Skeletal muscle satellite cell (primary cell): ENCODE measurements at regions not wholly inside any gene's neighbourhood (a gene's known extent, or its start where the extent isn't known, plus 50 kb on each side); places are given as distances from the start of the nearest gene placed in this dataset.
"Not testable (repeated sequence)": the region's sequence is repeated elsewhere in the genome, so short reads cannot be mapped to it uniquely, and the experiment has no call there.

Experiments used
- H3K27me3 ChIP-seq: 2 replicates; pipeline ENCODE4 v1.7.0; 2013; ENCODE audit warnings: low read length; ENCODE audit not compliant: control insufficient read depth, insufficient read depth
- H3K36me3 ChIP-seq: 2 replicates; pipeline ENCODE4 v1.7.0; 2013; ENCODE audit warnings: mild to moderate bottlenecking, control low read depth, low read length; ENCODE audit not compliant: insufficient read depth
- H3K4me1 ChIP-seq: 2 replicates; pipeline ENCODE4 v1.7.0; 2013; ENCODE audit warnings: low read length; ENCODE audit not compliant: control insufficient read depth, insufficient read depth
- H3K4me2 ChIP-seq: 2 replicates; pipeline ENCODE4 v1.7.0; 2013; ENCODE audit warnings: mild to moderate bottlenecking, low read length
- H3K4me3 ChIP-seq: 2 replicates; pipeline ENCODE4 v1.7.0; 2013; ENCODE audit warnings: low read length
- H3K9ac ChIP-seq: 2 replicates; pipeline ENCODE4 v1.7.0; 2013; ENCODE audit warnings: mild to moderate bottlenecking, low read depth, low read length, moderate library complexity
- H3K9me3 ChIP-seq: replicated peaks from 2 replicates; pipeline ENCODE4 v1.7.0; 2013; ENCODE audit warnings: mild to moderate bottlenecking, control low read depth, low read length

DNA sequence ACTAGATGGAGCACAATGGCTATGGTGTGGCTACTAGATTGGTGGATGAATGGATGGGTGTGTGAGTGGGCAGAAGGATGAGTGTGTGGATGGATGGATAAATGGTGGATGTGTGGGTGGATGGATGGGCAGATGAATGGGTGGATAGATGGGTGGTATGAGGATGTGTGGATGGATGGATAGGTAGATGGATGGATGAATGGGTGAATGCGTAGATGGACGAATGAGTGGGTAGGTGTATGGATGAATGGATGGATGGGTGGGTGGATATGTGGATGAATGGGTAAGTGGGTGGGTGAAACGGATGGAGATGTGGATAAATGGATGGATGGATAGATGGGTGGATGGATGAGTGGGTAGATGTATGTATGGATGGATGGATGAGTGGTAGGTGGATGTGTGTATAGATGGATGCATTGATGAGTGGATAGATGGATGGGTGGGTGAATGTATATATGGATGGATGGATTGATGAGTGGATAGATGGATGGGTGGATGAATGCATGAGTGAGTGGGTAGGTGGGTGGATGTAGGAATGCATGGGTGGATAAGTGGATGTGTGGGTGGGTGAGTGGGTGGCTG lies 114.2 kb downstream of the TEX29 start:
- Histone ChIP-seq H3K4me1 (no peaks in the 10 kb centered on the region), H3K36me3 (no peaks in the 10 kb centered on the region), H3K4me2 (no peak overlapping the region), H3K9me3 (no peaks in the 10 kb centered on the region), H3K9ac (no peak overlapping the region), H3K27me3 (no peaks in the 10 kb centered on the region), H3K4me3 (no peak overlapping the region)

DNA sequence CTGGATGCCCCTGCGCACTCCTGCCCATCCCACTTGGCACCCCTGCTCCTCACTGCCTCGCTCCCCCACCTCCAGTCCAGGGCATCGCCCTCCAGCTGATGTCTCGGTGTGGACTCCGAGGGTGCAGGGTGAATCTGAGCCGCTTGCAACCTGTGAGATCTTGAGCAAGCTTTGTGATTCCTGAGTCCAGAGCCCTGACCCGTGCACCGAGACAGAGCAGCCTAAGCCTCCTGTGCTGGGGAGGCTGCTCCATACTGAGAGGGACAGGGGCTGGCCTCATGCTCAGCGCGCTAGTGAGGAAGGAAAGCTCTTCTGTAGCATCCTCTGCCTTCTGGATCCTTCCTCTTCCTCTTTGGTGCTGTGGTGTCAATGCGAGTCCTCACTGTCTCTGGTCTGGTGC lies 116.0 kb downstream of the TEX29 start:
- H3K4me1 ChIP-seq = no peaks in the 10 kb centered on the region
- no peaks in the 10 kb centered on the region for H3K36me3 ChIP-seq
- no peak overlapping the region for H3K4me3 ChIP-seq
- no peaks in the 10 kb centered on the region for H3K27me3 ChIP-seq
- no peak overlapping the region for H3K9ac ChIP-seq
- H3K4me2 ChIP-seq = no peak overlapping the region
- no peaks in the 10 kb centered on the region for H3K9me3 ChIP-seq

DNA sequence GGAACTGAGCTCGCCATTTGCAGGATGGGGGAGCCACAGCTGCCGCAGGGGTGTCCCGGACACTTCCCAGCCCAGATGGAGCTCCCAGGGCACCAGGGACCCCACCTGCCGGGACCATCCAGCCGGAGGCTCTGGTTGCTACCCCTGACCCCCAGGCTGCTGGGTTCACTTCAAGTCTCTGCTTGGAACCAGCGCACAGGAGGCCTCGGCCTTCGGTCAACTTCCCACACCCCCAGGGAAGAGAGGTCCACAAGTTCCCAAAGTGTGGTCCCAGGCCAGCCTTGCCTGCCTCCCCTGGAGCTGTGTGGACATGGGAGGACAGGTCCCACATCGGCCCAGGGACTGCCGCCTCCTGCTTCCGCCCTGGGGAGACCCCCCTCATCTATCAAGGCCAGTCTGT lies 117.0 kb downstream of the TEX29 start:
- Histone ChIP-seq H3K4me1 (no peaks in the 10 kb centered on the region), H3K9me3 (no peaks in the 10 kb centered on the region), H3K36me3 (no peaks in the 10 kb centered on the region), H3K9ac (no peak overlapping the region), H3K4me2 (no peak overlapping the region), H3K4me3 (no peak overlapping the region), H3K27me3 (no peaks in the 10 kb centered on the region)

DNA sequence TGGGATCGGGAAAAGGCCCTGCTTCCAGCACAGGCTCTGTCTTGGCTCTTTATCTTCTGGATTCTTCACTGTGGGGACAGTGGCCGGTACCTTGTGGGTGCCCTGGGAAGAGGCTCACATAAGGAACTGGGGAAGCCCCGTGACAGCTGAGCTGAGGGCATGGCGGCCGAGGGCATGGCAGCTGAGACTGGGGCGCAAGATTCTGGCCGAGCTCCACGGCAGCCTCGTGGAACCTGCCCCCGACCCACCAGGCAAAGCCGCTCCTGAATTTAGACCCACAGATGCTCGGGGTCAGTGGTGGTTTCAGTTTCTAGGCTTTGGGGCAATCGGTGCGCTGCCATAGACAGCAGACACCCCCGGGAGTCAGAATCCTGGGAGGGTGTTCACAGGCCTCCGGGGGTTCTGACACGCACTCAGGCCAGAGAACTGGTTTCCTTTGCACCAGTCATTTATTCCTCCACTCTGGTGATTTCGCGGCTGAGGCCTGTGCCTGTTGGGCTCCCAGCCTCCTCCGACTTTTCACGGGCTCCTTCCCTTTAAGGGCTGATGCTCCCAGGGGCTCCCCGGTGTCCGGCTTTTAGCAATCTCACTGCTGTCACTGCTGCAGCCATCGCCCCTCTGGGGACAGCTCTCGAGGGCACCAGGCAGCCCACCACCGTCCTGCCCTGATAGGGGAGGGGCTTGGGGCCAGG lies 117.6 kb downstream of the TEX29 start:
- no peak overlapping the region for H3K9ac ChIP-seq
- no peaks in the 10 kb centered on the region for H3K27me3 ChIP-seq

DNA sequence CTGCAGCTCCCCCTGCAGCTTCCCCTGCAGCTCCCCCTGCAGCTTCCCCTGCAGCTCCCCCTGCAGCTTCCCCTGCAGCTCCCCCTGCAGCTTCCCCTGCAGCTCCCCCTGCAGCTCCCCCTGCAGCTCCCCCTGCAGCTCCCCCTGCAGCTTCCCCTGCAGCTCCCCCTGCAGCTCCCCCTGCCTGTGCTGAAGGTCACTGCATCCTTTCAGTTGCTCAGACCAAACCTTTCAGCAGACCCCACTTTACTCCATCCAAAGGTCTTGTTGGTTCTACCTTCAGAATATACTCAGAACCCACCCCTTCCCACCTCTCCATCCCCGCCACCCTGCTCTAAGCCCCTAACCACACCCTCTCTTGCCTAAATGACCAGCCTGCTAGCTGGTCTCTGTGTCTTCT lies 120.0 kb downstream of the TEX29 start:
- H3K27me3 ChIP-seq, H3K9me3 ChIP-seq, H3K9ac ChIP-seq, H3K4me3 ChIP-seq, H3K36me3 ChIP-seq, H3K4me2 ChIP-seq, H3K4me1 ChIP-seq: not testable (repeated sequence)

More for the DNA sequence above, 117.6 kb downstream of the TEX29 start:
- H3K36me3 ChIP-seq = no peaks in the 10 kb centered on the region
- H3K4me2 ChIP-seq = no peak overlapping the region
- H3K4me1 ChIP-seq = no peaks in the 10 kb centered on the region
- no peak overlapping the region for H3K4me3 ChIP-seq
- H3K9me3 ChIP-seq = no peaks in the 10 kb centered on the region

DNA sequence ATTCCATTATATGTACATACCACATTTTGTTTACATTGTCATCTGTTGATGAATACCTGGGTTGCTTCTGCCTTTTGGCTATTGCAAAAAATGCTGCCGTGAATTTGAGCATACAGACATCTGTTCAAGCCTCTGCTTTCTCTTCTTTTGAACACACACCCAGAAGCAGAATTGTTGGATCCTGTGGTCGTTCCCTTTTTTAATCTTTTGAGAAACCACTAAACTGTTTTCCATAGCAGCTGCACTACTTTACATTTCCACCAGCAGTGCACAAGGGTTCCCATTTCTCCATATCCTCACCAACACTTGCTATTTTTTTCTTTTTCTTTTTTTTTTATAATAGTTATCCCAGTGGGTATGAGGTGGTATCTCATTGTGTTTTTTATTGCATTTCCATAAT lies 123.5 kb downstream of the TEX29 start:
- H3K36me3 ChIP-seq = no peaks in the 10 kb centered on the region
- H3K9ac ChIP-seq = no peak overlapping the region
- H3K4me3 ChIP-seq = no peak overlapping the region
- no peak overlapping the region for H3K4me2 ChIP-seq
- H3K27me3 ChIP-seq = no peaks in the 10 kb centered on the region
- peaks cover 2% of the 10 kb centered on the region for H3K9me3 ChIP-seq
- H3K4me1 ChIP-seq = no peaks in the 10 kb centered on the region

DNA sequence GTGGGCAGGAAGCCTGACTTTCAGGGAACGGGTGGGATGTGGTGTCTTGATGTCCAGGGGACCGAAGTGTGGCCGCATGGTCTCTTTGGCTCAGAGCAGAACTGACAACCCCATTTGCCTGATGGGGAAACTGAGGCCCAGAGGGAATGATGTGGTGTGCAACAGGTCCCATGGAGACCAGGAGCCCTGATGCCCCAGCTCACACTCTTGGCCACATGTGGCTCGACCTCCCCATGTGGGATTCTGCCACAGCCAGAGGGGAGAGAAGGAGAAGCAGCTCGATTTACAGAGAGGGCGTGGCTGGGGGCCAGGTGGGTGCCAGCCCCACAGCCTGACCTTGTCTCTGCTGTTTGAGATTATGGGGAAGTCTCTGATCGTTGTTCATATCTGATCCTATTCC lies 128.1 kb downstream of the TEX29 start:
- Histone ChIP-seq H3K9me3 (peaks cover 2% of the 10 kb centered on the region), H3K36me3 (no peaks in the 10 kb centered on the region), H3K4me2 (no peak overlapping the region), H3K4me3 (no peak overlapping the region), H3K4me1 (no peaks in the 10 kb centered on the region), H3K27me3 (no peaks in the 10 kb centered on the region), H3K9ac (no peak overlapping the region)

DNA sequence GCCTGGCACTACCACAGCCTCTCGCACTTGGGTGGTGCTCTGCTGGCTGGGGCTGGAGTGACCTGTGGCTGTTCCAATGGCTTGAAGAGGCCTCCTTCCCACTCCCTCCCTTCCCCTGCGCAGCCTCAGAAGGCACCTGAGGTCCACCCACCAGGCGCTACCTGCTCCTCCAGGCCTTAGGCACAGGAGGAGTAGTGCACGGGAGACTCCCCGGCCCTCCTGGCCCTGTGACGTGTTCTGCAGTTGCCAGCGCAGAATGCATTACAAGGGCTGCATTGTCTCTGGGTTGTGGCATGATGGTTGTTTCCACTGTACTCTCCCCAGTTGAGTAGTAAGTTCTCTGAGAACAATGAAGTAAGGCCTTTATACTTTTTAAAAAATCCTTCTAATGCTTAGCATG lies 128.6 kb downstream of the TEX29 start:
- Histone ChIP-seq H3K27me3 (no peaks in the 10 kb centered on the region), H3K9ac (no peak overlapping the region), H3K4me3 (no peak overlapping the region), H3K36me3 (no peaks in the 10 kb centered on the region), H3K4me1 (no peaks in the 10 kb centered on the region), H3K9me3 (peaks cover 2% of the 10 kb centered on the region), H3K4me2 (no peak overlapping the region)

DNA sequence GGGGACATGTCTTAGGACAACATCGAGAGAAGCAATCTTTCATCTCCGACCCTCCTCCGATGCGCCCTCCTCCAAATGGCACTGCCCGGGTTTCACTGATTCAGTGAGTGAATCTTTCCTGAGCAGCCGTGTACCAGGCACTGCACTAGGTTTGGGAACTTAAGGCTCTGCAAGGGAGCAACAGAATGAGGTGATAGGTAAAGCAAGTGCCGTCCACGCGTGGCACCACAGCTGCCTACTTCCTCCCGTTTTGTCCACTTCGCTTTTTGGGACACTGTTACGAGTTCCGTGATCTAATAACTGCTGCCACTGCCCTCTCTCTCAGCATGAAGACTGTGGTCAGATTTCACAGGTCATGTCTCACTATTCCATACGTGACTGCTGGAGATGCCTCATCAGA lies 131.0 kb downstream of the TEX29 start:
- Histone ChIP-seq H3K36me3 (no peaks in the 10 kb centered on the region), H3K4me1 (no peaks in the 10 kb centered on the region), H3K4me3 (no peak overlapping the region), H3K9me3 (peaks cover 2% of the 10 kb centered on the region), H3K4me2 (no peak overlapping the region), H3K9ac (no peak overlapping the region), H3K27me3 (no peaks in the 10 kb centered on the region)

DNA sequence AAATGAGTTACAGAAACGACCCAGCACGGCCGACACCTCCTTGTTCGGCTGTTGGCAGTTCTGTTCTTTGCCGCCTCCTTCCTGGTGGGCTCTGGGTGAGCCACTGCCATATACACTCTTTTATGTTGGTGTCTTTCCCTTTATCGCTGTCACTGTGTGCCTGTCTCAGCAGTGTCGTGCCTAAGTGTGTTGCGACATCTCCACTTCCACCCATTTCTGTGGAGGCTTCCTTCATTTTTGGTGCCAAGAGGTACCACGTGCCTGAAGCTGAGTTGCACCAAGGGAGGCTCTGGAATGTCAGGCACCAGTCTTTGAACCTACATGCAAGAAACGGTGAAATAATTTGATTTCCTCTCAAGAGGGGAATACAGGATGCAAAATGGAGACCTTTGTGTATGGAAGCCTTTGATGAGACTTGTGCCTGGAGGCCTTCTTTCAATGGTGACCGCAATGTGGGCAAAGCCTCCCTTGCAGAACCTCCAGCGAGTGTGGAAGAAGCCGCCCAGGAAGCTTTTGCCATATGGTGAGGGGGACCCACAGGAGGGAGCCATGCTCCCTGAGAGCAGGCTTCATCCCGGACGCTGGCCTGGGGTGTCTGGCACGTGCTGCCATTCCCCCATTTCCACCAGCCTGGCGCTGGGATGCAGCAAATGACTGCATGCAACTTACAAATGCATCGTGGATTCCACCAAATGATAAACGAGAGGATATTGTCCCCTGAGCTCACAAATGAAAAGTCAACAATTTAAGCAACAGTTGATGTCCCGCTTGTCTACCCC lies 136.2 kb downstream of the TEX29 start:
- no peaks in the 10 kb centered on the region for H3K9me3 ChIP-seq
- H3K36me3 ChIP-seq = no peaks in the 10 kb centered on the region
- no peaks in the 10 kb centered on the region for H3K4me1 ChIP-seq
- H3K27me3 ChIP-seq = no peaks in the 10 kb centered on the region
- H3K4me2 ChIP-seq = no peak overlapping the region
- H3K9ac ChIP-seq = no peak overlapping the region
- no peak overlapping the region for H3K4me3 ChIP-seq

DNA sequence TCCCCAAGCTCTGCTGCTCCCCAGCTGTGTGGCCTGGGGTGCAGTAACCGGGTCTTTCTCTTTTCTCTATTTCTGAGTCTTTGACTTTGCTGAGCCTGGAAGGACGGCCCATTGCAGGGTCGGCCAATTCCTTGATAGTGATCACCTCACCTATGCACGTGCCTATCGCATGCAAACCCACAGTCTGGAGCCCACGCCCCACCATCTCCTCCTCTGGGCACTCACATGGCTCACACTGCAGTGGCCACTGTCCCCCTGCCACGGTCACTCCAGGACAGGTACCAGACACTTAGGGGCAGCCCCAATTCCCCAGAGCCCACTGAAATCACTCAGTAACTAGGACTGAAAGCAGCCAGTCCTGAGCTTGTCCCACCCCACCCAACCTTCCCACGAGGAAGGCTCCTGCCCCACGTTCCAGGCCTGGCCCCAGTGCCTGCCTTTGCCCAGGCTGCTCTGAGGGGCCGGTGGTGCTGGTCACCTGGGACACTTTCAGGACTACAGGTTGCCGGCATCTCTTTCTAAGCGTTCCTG lies 137.6 kb downstream of the TEX29 start:
- Histone ChIP-seq H3K4me2 (no peak overlapping the region), H3K27me3 (no peaks in the 10 kb centered on the region), H3K36me3 (no peaks in the 10 kb centered on the region), H3K4me3 (no peak overlapping the region), H3K4me1 (no peaks in the 10 kb centered on the region), H3K9me3 (no peaks in the 10 kb centered on the region), H3K9ac (no peak overlapping the region)
